Activated T-cell treated with anti-CD3 and anti-CD28 coated beads for 24 hours (primary cell): ENCODE measurements at regions not wholly inside any gene's neighbourhood (a gene's known extent, or its start where the extent isn't known, plus 50 kb on each side); places are given as distances from the start of the nearest gene placed in this dataset.

Experiments used
- DNase-seq: peaks from one replicate; pipeline ENCODE4 v3.0.0-alpha.2; 2020; ENCODE audit warnings: low read depth

GRCh38 chr7:34603711-34604444 is 54.1 kb upstream of the NPSR1 start:
- no peak for DNase-seq
